Activated gamma-delta T cell treated with Interleukin-2 at 50 U/mL for 16 hours (primary cell): ENCODE measurements at regions not wholly inside any gene's neighbourhood (a gene's known extent, or its start where the extent isn't known, plus 50 kb on each side); places are given as distances from the start of the nearest gene placed in this dataset.
"Not testable (repeated sequence)": the region's sequence is repeated elsewhere in the genome, so short reads cannot be mapped to it uniquely, and the experiment has no call there.

Source experiments
- DNase-seq: peaks from one replicate; pipeline ENCODE4 v3.0.0-alpha.2; 2020

GRCh38 chr4:114251020-114251419 is 271.6 kb upstream of the ARSJ start:
- no peak for DNase-seq

DNA sequence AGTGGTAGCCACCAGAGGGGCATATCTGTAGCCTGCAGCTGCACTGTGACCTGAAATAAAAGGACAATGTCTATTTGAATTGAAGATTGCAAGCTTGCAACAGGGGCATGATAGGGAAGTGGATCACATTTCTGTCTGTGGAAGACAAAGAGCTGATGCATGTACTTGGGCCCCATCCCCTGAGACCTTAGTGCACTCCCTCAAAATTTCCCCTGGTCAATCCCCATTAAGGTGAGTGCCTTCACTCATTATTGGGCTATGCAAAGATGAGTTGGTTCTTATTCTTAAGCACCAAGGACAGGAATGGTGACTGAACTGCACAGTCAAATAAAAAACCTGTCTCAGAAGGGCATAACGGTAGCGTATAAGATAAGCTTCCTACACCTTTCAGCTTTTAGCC is 273.1 kb upstream of the ARSJ start:
- no peak for DNase-seq

DNA sequence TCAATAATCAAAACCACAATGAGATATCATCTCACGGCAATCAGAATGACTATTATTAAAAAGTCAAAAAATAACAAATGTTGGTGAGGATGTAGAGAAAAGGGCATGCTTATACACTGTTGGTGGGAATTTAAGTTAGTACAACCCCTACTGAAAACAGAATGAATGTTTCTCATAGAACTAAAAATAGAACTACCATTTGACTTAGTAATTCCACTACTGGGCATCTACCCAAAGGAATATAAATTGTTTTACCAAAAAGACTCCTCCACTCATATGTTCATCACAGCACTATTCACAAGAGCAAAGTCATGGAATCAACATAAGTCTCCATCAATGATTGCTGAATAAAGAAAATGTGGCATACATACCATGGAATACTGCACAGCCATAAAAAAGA is 278.1 kb upstream of the ARSJ start:
- DNase-seq = no peak

DNA sequence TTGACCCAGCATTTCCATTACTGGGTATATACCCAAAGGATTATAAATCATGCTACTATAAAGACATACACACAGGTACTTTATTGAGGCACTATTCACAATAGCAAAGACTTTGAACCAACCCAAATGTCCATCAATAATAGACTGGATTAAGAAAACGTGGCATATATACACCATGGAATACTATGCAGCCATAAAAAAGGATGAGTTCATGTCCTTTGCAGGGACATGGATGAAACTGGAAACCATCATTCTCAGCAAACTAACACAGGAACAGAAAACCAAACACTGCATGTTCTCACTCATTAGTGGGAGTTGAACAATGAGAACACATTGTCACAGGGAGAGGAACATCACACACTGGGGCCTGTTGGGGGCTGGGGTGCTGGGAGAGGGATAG is 283.0 kb upstream of the ARSJ start:
- not testable (repeated sequence) for DNase-seq

GRCh38 chr4:114263233-114263632 is 283.8 kb upstream of the ARSJ start:
- no peak for DNase-seq

DNA sequence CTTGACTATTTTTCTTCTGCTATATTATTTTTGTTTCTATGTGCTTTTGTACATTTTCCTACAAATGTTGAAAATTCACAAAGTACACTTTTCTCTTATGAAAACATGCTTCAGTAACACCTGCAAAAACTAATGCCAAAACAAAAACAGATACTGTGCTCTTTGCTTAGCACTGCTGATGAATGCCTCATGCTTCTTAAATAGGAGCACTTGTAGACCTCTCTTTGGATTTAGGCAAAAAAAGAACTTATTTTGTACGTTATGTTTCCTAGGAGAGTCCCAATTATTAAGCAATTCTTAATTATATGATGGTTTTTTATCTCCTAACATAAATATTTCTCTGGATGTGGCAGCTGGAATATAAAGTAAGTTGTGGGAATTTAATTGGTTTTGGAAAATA is 285.0 kb upstream of the ARSJ start:
- DNase-seq = no peak

- no peak for DNase-seq
Observed at GRCh38 chr4:114264877-114265291, 285.4 kb upstream of the ARSJ start.

DNA sequence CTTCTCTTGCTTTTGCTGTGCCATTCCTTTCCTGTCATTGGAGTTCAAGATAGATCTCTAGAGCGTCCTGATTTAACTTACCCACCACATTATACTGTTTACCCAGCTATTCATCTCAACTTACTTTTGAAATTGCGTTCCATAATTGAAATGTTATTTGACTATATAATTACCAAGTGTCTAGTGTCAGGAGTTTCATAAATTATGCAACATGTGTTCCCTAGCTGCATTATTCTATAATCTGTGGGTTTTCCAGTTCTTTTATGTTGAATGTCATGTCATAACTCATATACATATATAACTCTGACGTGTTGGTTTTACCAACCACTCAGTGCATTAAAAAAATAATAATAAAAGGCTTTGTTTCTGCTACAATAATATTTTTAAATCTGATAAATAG is 285.9 kb upstream of the ARSJ start:
- DNase-seq = no peak

- DNase-seq = no peak
Observed at GRCh38 chr4:114267976-114268375, 288.5 kb upstream of the ARSJ start.

DNA sequence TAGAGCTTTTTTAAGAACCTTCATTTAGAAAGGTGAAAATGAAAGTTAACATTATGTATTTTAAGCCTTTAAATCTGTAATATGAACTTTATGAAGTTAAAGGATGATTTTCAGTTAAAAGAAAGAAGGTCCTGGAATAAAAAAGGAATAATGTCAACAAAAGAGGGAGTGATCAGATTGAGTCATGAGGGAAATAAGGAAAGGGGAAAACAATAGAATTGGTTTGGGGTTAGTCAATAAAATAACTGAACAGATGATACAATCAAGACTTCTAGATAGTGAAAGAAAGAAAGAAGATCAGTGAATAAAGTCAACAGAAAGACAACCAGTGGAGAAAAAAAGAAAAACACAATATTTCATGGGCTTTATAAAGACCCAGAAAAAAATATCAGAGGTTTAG is 291.6 kb upstream of the ARSJ start:
- no peak for DNase-seq

GRCh38 chr4:114272226-114272625 is 292.8 kb upstream of the ARSJ start:
- DNase-seq = no peak

DNA sequence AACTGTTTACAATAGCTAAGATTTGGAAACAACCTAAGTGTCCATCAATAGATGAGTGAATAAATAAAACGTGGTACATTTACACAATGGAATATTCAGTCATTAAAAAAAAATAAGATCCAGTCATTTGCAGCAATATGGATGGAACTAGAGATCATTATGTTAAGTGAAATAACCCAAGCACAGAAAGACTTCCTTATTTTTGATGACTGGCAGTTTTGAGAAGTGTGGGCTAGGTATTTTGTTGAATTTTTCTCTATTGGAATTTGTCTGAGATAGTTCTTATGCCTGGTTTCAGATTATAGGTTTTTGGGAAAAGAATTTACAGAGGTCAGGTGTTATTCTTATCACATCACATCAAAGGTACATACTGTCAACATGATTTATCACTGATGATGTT is 293.8 kb upstream of the ARSJ start:
- DNase-seq = no peak

DNA sequence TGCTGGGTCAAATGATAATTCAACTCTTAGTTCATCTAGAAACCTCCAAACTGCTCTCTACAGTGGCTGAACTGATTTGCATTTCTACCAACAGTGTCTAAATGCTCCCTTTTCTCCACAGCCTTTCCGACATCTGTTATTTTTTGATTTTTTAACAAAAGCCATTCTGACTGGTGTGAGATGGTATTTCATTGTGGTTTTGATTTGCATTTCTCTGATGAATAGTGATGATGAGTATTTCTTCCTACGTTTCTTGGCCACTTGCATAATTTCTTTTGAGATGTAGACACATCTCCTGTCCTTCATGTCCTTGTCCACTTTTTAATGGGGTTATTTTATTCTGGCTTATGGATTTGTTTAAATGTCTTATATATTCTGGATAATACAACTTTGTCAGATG is 298.2 kb upstream of the ARSJ start:
- DNase-seq = no peak

- DNase-seq = no peak
Observed at GRCh38 chr4:114279066-114279465, 299.6 kb upstream of the ARSJ start.

DNA sequence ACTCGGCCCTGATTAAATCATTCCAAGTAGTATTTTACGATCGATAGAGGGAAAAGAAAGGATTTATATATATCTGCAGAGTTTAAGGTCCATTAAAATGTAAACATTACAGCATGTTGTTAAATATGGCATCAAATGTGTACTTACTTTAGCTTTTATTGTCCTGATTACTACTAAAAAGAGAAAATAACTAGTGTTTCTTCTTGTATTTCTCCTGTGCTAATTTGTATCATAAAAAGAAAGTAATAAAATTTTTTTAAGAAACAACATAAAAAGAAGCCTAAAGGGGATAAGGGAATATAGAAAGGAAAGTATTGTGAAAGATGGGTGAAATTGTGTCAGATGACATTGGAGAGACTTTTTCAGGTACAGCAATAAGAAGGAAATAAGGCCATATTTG is 300.3 kb upstream of the ARSJ start:
- no peak for DNase-seq

DNA sequence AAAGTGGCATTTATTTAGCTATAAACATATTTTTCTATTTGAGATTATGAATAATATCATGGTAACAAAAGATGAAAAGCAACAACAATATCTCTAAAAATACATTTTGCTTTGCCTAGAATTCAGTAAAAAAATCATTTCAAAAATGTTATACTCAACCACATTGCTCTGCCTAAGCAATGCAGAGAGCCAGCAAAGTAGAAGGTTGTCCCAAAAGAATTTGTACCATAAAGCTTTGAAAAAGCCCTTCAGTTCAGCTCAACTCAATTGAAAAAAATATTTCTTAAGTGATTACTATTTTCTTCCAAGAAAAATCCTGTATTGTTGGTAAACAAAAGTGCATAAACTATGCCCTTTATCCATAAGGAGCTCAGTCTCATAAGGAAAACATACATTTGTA is 301.2 kb upstream of the ARSJ start:
- no peak for DNase-seq

GRCh38 chr4:114281164-114281960 is 301.9 kb upstream of the ARSJ start:
- DNase-seq = no peak

DNA sequence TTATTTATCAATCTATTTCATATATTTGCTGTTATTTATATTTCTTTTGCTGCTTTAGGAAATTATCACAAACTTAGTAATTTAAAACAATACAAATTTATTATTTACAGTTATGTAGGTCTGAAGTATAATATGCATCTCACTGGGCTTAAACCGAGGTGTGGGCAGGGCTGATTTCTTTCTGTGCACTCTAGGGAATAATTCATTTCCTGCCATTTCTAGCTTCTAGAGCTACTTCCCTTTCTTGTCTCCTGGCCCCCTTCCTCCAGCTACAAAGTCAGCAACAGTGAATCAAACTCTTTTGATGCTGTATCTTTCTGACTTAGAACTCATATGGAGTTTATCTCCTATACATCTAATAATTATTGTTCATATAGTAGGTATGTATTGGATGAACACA is 303.5 kb upstream of the ARSJ start:
- no peak for DNase-seq

DNA sequence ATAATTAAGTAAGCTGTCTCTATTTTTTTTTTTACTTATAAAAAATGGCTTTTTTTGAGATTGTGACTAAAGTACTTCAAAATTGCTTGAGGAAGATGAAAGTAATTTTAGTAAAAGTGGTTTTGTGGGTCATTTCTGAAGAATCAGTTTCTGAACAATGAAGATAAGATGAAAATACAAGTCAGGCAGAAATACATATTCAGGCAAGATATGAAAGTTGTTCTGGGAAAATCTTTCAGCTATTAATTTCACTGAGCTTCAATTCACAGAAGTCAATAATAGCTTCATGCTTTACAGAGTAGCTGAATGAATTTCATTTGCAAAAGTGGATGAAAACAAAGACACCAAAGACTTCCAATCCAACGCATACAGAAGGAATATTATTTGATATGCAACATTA is 305.2 kb upstream of the ARSJ start:
- no peak for DNase-seq

DNA sequence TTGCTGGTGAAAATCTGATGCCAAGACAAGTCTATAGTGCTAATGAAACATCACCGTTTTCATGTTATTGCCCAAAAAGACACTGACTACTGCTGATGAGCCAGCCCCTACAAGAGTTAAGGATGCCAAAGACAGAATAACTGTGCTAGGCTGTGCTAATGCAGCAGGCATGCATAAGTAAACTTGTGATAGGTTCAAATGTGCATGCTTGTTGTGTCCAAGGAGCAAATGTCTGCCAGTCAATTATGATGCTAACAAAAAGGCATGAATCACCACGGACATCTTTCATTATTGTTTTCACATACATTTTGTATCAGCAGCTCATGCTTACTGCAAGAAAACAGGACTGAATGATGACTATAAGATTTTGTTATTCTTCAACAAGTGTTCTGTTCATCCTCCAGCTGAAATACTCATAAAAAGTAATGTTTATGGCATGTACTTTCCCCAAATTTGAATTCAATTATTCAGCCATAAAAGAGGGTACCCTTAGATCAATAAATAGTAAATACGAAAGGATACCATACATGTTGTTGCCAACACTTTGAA is 306.9 kb upstream of the ARSJ start:
- no peak for DNase-seq

DNA sequence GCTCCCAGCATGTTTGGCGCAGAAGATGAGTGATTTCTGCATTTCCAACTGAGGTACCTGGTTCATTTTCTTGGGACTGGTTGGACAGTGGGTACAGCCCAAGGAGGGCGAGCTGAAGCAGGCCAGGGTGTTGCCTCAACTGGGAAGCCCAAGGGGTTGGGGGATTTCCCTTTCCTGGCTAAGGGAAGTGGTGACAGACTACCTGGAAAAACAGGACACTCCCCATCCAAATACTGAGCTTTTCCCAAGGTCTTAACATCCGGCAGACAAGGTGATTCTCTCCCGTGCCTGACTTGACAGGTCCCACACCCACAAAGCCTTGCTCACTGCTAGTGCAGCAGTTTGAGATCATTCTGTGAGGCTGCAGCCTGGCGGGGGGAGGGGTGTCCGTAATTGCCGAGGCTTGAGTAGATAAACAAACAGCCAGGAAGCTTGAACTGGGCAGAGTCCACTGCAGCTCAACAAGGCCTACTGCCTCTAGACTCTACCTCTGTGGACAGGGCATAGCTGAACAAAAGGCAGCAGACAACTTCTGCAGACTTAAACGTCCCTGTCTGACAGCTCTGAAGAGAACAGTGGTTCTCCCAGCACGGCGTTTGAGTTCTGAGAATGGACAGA is 307.7 kb upstream of the ARSJ start:
- no peak for DNase-seq

GRCh38 chr4:114296126-114296525 is 302.5 kb upstream of the UGT8 start:
- DNase-seq = no peak

GRCh38 chr4:114302472-114302871 is 296.1 kb upstream of the UGT8 start:
- DNase-seq = no peak

DNA sequence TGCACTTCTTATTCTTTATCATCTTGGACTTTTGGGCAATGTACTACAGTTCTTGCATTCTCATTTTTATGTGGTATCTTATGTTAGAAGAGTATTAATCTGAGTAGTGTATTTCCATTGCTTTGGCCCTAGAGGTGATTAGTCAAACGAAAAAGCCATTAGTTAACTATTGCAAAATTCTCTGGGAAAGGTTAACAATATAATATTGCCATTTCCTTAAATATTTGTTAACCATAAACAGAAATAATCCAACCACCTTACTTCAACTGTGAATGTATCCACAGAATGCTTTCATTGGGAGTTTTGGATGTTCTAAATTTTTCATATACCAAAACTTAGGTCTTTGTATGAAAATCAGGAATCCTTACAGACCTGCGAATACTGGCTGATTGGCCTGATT is 294.6 kb upstream of the UGT8 start:
- DNase-seq = no peak

- no peak for DNase-seq
Observed at GRCh38 chr4:114304567-114304966, 294.0 kb upstream of the UGT8 start.
